ENCODE measurements at regions not wholly inside any gene's neighbourhood (a gene's known extent, or its start where the extent isn't known, plus 50 kb on each side); places are given as distances from the start of the nearest gene placed in this dataset.

DNA sequence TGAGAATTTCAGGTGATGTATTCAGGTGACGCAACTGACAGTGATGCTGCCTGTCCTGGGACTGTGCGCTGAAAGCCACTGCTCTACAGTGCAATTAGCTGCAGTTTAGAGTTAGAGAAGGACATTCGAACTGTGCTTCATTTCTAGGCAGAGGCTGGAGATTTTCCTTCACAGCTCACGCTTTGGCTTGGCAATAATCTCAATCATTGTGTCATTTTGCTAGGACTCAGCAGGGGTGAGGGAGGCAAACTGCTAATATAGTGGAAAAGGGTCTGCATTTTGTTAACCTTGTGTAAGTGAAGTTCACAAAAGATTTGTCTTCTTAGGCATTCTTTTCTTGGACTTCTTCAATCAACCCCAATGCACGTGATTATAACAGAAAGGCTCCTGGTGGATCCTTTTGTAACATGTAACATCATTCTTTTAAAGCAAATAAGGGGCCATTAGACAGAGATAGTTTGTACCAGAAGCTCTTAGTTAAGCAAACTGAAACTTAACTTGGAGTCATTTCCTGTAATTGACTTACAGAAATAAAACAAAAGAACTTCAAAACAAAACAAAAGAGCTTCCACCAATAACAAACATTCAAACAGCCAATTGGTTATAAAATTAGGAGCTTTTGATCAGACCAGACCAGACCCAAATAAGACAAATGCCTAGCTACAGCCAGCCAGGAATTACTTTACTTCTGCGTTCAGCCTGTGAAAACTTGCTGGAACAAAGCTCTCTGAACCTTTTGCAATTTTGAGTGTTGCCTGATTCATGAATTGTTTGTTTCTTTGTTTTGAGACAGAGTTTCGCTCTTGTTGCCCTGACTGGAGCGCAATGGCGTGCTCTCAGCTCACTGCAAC lies 1376.3 kb upstream of the CELF4 start:
- Histone ChIP-seq H3K27ac (ENCODE audit: insufficient read depth, low read length, poor library complexity, severe bottlenecking) (peak overlapping the region; percentile 84), H3K4me1 (ENCODE audit: control insufficient read depth, insufficient read depth, low read length, poor library complexity, severe bottlenecking) (peaks cover 6% of the 10 kb centered on the region), H3K9me3 (ENCODE audit: control insufficient read depth, low read length) (no peaks in the 10 kb centered on the region), H3K36me3 (ENCODE audit: control insufficient read depth, insufficient read depth, low read length) (no peaks in the 10 kb centered on the region), H3K4me3 (ENCODE audit: insufficient read depth, low read depth, low read length, poor library complexity, severe bottlenecking) (peak overlapping the region; percentile 47), H3K27me3 (replicated peaks; ENCODE audit: control insufficient read depth, insufficient read depth, low read length, poor library complexity, severe bottlenecking) (no peaks in the 10 kb centered on the region)
- no peak for DNase-seq

DNA sequence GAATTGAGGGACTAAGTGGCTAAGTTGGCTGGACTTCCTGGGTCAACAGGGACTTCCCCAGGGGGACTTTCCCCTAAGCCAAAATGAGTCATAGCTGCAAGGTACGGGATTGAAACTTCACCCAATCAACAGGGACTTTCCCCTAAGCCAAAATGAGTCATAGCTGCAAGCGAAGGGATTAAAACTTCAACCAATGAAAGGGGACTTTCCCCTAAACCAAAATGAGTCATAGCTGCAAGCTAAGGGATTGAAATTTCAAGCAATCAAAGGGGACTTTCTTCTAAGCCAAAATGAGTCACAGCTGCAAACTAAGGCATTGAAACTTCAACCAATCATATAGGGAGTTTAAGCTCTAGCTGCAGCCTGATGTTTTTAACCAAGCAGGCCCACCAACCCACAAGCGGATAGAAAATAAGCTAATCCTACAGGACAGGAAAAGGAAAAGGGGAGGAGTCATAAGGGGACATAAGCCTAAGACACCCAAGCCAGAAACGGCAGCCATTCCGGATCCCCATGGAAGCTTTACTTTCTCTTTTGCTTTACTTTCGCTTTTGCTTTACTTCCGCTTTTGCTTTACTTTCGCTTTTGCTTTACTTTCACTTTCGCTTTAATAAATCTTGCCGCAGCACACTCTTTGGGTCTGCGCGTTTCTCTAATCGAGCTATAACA lies 1375.4 kb upstream of the CELF4 start:
- Histone ChIP-seq H3K36me3 (ENCODE audit: control insufficient read depth, insufficient read depth, low read length) (no peaks in the 10 kb centered on the region), H3K27me3 (replicated peaks; ENCODE audit: control insufficient read depth, insufficient read depth, low read length, poor library complexity, severe bottlenecking) (no peaks in the 10 kb centered on the region), H3K4me1 (ENCODE audit: control insufficient read depth, insufficient read depth, low read length, poor library complexity, severe bottlenecking) (peaks cover 6% of the 10 kb centered on the region), H3K27ac (ENCODE audit: insufficient read depth, low read length, poor library complexity, severe bottlenecking) (peak overlapping the region; percentile 84), H3K9me3 (ENCODE audit: control insufficient read depth, low read length) (no peaks in the 10 kb centered on the region), H3K4me3 (ENCODE audit: insufficient read depth, low read depth, low read length, poor library complexity, severe bottlenecking) (peak overlapping the region; percentile 47)
- peak; percentile 36 to 58 (median 50) for DNase-seq

DNA sequence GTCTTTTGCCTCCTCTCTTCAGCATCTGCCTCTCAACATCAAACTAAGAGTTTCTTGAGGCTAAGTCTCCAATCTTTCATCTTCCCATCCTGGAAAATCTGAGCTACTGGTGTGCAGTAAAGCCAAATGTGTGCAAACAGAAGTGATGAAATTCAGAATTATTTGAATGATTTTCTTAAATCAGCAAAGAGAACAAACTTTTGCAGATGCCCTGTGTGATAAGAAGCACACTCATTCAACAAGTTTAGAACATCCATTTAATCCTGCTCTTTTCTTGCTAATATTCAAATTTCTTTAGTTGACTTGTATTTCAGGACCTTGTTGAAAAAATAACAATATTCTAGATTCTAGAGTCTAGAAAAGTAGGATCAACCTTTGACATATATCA lies 1374.9 kb upstream of the CELF4 start:
- no peaks in the 10 kb centered on the region for H3K27me3 ChIP-seq (replicated peaks; ENCODE audit: control insufficient read depth, insufficient read depth, low read length, poor library complexity, severe bottlenecking)
- DNase-seq: no peak
- H3K4me3 ChIP-seq (ENCODE audit: insufficient read depth, low read depth, low read length, poor library complexity, severe bottlenecking): no peak overlapping the region
- no peaks in the 10 kb centered on the region for H3K36me3 ChIP-seq (ENCODE audit: control insufficient read depth, insufficient read depth, low read length)
- H3K27ac ChIP-seq (ENCODE audit: insufficient read depth, low read length, poor library complexity, severe bottlenecking): peak overlapping the region; percentile 58
- H3K9me3 ChIP-seq (ENCODE audit: control insufficient read depth, low read length): no peaks in the 10 kb centered on the region
- H3K4me1 ChIP-seq (ENCODE audit: control insufficient read depth, insufficient read depth, low read length, poor library complexity, severe bottlenecking): peaks cover 6% of the 10 kb centered on the region

DNA sequence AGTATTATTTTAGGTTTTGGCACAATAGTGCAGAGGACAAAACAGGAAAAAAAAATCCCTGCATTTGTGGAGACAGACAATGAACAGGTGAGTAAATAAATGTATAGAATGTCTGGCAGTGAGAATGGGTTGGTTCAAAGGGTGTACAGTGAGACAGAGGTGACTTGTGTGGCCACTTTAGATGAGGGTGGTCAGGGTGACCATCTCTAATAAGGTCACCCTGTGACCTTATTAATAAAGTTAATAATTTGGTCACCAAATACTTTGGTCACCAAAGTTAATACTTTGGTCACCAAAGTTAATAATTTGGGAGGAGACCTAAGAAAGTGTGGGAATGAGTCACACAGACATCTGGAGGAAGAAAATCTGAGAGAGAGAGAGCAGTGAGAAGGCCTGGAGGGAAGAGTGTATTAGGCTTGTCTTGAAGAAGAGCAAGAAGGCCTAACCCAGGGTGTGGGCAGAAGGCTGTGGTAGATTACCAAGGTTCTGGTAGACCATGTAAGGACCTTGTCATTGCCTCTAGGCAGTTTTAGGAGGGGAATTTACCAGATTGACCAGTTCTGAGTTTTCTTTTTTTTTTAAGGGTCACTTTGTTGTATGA lies 1368.4 kb upstream of the CELF4 start:
- no peaks in the 10 kb centered on the region for H3K4me1 ChIP-seq (ENCODE audit: control insufficient read depth, insufficient read depth, low read length, poor library complexity, severe bottlenecking)
- H3K27me3 ChIP-seq (replicated peaks; ENCODE audit: control insufficient read depth, insufficient read depth, low read length, poor library complexity, severe bottlenecking): no peaks in the 10 kb centered on the region
- H3K4me3 ChIP-seq (ENCODE audit: insufficient read depth, low read depth, low read length, poor library complexity, severe bottlenecking): no peak overlapping the region
- H3K9me3 ChIP-seq (ENCODE audit: control insufficient read depth, low read length): no peaks in the 10 kb centered on the region
- H3K27ac ChIP-seq (ENCODE audit: insufficient read depth, low read length, poor library complexity, severe bottlenecking): no peak overlapping the region
- no peak for DNase-seq
- H3K36me3 ChIP-seq (ENCODE audit: control insufficient read depth, insufficient read depth, low read length): no peaks in the 10 kb centered on the region

DNA sequence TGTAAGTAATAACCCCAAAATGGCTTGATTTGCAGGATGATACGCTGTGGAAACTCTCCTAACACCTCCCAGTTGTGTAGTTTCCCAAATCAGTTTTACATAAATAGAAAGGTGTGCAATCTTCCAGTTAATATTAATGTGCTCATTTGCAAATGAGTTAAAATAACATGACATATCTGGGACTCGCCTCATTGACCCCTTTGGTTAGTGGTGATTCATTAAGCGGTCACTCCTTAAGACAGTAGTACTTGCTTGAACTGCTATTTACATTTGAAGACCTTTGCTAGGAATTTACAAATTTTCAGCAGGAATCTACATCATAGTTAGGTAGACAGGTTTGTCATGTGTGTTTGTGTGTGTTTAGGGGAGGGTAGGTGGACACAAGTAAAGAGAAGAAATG lies 1367.7 kb upstream of the CELF4 start:
- H3K36me3 ChIP-seq (ENCODE audit: control insufficient read depth, insufficient read depth, low read length): no peaks in the 10 kb centered on the region
- no peak overlapping the region for H3K27ac ChIP-seq (ENCODE audit: insufficient read depth, low read length, poor library complexity, severe bottlenecking)
- DNase-seq: no peak
- no peaks in the 10 kb centered on the region for H3K9me3 ChIP-seq (ENCODE audit: control insufficient read depth, low read length)
- no peaks in the 10 kb centered on the region for H3K27me3 ChIP-seq (replicated peaks; ENCODE audit: control insufficient read depth, insufficient read depth, low read length, poor library complexity, severe bottlenecking)
- no peak overlapping the region for H3K4me3 ChIP-seq (ENCODE audit: insufficient read depth, low read depth, low read length, poor library complexity, severe bottlenecking)
- no peaks in the 10 kb centered on the region for H3K4me1 ChIP-seq (ENCODE audit: control insufficient read depth, insufficient read depth, low read length, poor library complexity, severe bottlenecking)

DNA sequence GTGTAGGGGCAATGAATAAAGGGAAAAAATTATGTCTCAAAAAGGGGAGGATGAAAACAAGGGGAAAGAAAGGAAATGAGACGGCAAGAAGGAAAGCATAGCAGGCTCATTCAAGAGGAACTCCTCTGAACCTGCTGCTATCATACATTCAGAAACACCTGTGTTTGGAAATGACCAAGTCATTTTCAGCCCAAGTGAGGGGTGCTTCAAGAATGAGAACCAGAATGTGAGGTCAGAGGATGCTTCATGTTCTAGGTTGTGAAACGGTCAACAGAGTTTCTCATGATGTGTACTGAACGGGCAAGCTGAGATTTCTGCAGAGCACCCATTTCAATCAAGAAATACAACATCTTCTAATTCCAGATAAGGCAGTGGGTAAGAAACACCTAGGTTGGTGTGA lies 1367.2 kb upstream of the CELF4 start:
- no peak for DNase-seq
- no peak overlapping the region for H3K4me3 ChIP-seq (ENCODE audit: insufficient read depth, low read depth, low read length, poor library complexity, severe bottlenecking)
- H3K9me3 ChIP-seq (ENCODE audit: control insufficient read depth, low read length): no peaks in the 10 kb centered on the region
- H3K27ac ChIP-seq (ENCODE audit: insufficient read depth, low read length, poor library complexity, severe bottlenecking): no peak overlapping the region
- no peaks in the 10 kb centered on the region for H3K27me3 ChIP-seq (replicated peaks; ENCODE audit: control insufficient read depth, insufficient read depth, low read length, poor library complexity, severe bottlenecking)
- no peaks in the 10 kb centered on the region for H3K36me3 ChIP-seq (ENCODE audit: control insufficient read depth, insufficient read depth, low read length)
- no peaks in the 10 kb centered on the region for H3K4me1 ChIP-seq (ENCODE audit: control insufficient read depth, insufficient read depth, low read length, poor library complexity, severe bottlenecking)

DNA sequence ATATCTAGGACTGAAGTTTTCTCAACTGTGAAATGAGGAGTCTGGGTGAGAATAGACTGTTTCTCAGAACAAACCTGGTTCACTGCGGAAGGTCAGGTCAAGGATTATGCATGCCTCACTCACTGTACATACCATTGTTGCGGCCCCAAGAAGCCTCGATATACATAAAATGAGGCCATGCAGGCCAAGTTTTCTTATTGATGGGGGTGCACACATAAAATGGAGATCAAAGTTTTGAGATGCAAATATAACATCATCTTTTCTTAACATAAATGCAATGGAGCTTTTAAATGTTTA lies 1366.1 kb upstream of the CELF4 start:
- Histone ChIP-seq H3K4me3 (ENCODE audit: insufficient read depth, low read depth, low read length, poor library complexity, severe bottlenecking) (no peak overlapping the region), H3K27me3 (replicated peaks; ENCODE audit: control insufficient read depth, insufficient read depth, low read length, poor library complexity, severe bottlenecking) (no peaks in the 10 kb centered on the region), H3K36me3 (ENCODE audit: control insufficient read depth, insufficient read depth, low read length) (no peaks in the 10 kb centered on the region), H3K9me3 (ENCODE audit: control insufficient read depth, low read length) (no peaks in the 10 kb centered on the region), H3K4me1 (ENCODE audit: control insufficient read depth, insufficient read depth, low read length, poor library complexity, severe bottlenecking) (no peaks in the 10 kb centered on the region), H3K27ac (ENCODE audit: insufficient read depth, low read length, poor library complexity, severe bottlenecking) (no peak overlapping the region)
- no peak for DNase-seq

DNA sequence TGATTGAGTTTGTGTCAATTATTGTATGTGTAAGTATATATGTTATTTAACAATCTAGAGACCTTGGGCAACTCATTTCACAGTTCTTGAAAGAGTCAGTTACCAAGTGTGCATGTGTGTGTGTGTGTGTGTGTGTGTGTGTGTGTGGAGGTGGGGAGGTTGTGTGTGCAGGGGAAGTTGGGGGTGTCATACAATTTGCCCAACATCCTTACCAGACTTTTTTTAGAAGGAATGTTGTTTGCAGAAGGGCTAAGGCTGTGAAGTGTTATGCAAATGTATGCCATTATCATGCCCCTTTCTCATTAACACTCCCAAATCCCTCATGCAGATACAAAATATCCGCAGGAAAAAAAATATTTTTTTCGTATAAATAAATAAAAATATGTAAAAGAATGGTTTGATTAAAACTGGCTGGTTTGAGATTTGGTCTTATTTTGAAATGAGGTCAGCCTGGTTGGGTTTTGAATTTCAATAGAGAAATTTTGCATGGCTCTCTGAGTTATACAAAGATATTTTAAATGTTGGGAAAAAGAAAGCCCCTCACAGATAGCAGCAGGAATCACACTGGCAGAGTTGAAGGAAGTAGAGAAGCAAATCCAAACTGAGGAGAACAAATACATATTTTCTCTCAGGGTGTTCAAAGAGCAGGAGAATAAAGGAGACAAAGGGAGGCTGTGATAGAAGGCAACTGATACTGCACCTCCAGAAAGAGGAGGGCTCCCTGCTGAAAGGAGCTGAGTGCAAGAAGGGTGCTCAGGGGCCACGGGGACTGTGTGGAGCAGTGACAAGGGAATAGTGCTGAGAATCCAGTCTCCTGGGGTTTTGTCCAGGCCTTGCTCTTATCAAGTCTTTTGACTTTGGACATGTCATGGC lies 1365.5 kb upstream of the CELF4 start:
- no peak for DNase-seq
- Histone ChIP-seq H3K4me3 (ENCODE audit: insufficient read depth, low read depth, low read length, poor library complexity, severe bottlenecking) (no peak overlapping the region), H3K4me1 (ENCODE audit: control insufficient read depth, insufficient read depth, low read length, poor library complexity, severe bottlenecking) (no peaks in the 10 kb centered on the region), H3K27me3 (replicated peaks; ENCODE audit: control insufficient read depth, insufficient read depth, low read length, poor library complexity, severe bottlenecking) (no peaks in the 10 kb centered on the region), H3K27ac (ENCODE audit: insufficient read depth, low read length, poor library complexity, severe bottlenecking) (no peak overlapping the region), H3K36me3 (ENCODE audit: control insufficient read depth, insufficient read depth, low read length) (no peaks in the 10 kb centered on the region), H3K9me3 (ENCODE audit: control insufficient read depth, low read length) (no peaks in the 10 kb centered on the region)

DNA sequence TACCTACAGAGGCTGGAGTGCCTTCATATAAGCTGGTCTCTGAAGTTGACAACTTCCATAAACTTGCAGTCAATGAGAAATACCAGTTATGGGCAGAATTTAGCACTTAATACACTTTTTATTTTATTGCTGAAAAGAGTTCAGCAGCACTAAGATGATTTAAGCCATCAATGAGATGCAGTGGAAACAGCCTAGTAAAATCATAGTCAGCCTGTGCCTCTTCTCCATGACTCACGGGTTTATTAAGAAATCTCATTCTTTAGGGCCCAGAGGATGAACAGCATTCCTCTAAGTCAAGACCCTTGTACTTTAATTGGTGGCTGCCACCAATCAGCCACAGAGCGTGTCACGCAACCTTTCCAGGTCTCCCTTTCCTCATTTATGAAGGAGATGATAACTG lies 1357.9 kb upstream of the CELF4 start:
- Histone ChIP-seq H3K27ac (ENCODE audit: insufficient read depth, low read length, poor library complexity, severe bottlenecking) (no peak overlapping the region), H3K4me3 (ENCODE audit: insufficient read depth, low read depth, low read length, poor library complexity, severe bottlenecking) (no peak overlapping the region)
- DNase-seq: no peak

More for the DNA sequence above, 1357.9 kb upstream of the CELF4 start:
- Histone ChIP-seq H3K9me3 (ENCODE audit: control insufficient read depth, low read length) (no peaks in the 10 kb centered on the region), H3K27me3 (replicated peaks; ENCODE audit: control insufficient read depth, insufficient read depth, low read length, poor library complexity, severe bottlenecking) (peaks cover 3% of the 10 kb centered on the region), H3K36me3 (ENCODE audit: control insufficient read depth, insufficient read depth, low read length) (no peaks in the 10 kb centered on the region), H3K4me1 (ENCODE audit: control insufficient read depth, insufficient read depth, low read length, poor library complexity, severe bottlenecking) (no peaks in the 10 kb centered on the region)

Data from effector memory CD4-positive, alpha-beta T cell (primary cell).